NOMO-1 treated with DMSO at 0.1 percent for 48 hours (cell line): ENCODE measurements at regions not wholly inside any gene's neighbourhood (a gene's known extent, or its start where the extent isn't known, plus 50 kb on each side); places are given as distances from the start of the nearest gene placed in this dataset.
"Not testable (repeated sequence)": the region's sequence is repeated elsewhere in the genome, so short reads cannot be mapped to it uniquely, and the experiment has no call there.

Experiments used
- DNase-seq: peaks from one replicate; lab custom pipeline; 2025; ENCODE audit not compliant: unreplicated experiment; lab: John Stamatoyannopoulos, UW

GRCh38 chr2:59413751-59414570 lies 1139.5 kb downstream of the BCL11A start:
- no peak for DNase-seq

GRCh38 chr2:59399126-59399525 lies 1154.3 kb downstream of the BCL11A start:
- DNase-seq = no peak

- DNase-seq = peak; percentile 40
These were observed 1155.4 kb downstream of the BCL11A start for GRCh38 chr2:59398081-59398480.

- no peak for DNase-seq
These were observed 1154.0 kb upstream of the FANCL start for GRCh38 chr2:59395119-59395518.

GRCh38 chr2:59391896-59392295 lies 1150.8 kb upstream of the FANCL start:
- no peak for DNase-seq

GRCh38 chr2:59390581-59390980 lies 1149.5 kb upstream of the FANCL start:
- no peak for DNase-seq

- no peak for DNase-seq
These were observed 1148.1 kb upstream of the FANCL start for GRCh38 chr2:59389240-59389639.

GRCh38 chr2:59385971-59386370 lies 1144.8 kb upstream of the FANCL start:
- DNase-seq = no peak

- no peak for DNase-seq
These were observed 1142.3 kb upstream of the FANCL start for GRCh38 chr2:59383473-59383872.

GRCh38 chr2:59378127-59378526 lies 1137.0 kb upstream of the FANCL start:
- DNase-seq = no peak

- DNase-seq = no peak
These were observed 1125.2 kb upstream of the FANCL start for GRCh38 chr2:59366288-59366687.

- DNase-seq = no peak
These were observed 1113.4 kb upstream of the FANCL start for GRCh38 chr2:59354498-59354897.

GRCh38 chr2:59353306-59353921 lies 1112.3 kb upstream of the FANCL start:
- DNase-seq = no peak

- no peak for DNase-seq
These were observed 1101.0 kb upstream of the FANCL start for GRCh38 chr2:59342166-59342565.

GRCh38 chr2:59339837-59340207 lies 1098.7 kb upstream of the FANCL start:
- no peak for DNase-seq

GRCh38 chr2:59339121-59339836 lies 1098.2 kb upstream of the FANCL start:
- no peak for DNase-seq

- DNase-seq = no peak
These were observed 1091.9 kb upstream of the FANCL start for GRCh38 chr2:59333007-59333406.

GRCh38 chr2:59326581-59327365 lies 1085.6 kb upstream of the FANCL start:
- DNase-seq = not testable (repeated sequence)

- DNase-seq = no peak
These were observed 1081.7 kb upstream of the FANCL start for GRCh38 chr2:59322870-59323269.

GRCh38 chr2:59322005-59322404 lies 1080.9 kb upstream of the FANCL start:
- no peak for DNase-seq

- DNase-seq = peak; percentile 51
These were observed 1073.1 kb upstream of the FANCL start for GRCh38 chr2:59314031-59314766.
